Adrenal gland (tissue), 5 donors: ENCODE measurements at regions not wholly inside any gene's neighbourhood (a gene's known extent, or its start where the extent isn't known, plus 50 kb on each side); places are given as distances from the start of the nearest gene placed in this dataset.

Experiments used
- CTCF ChIP-seq, 6 experiments: fragments of 450-650 bp in 4 of 6; fragments of 200-600 bp in 2 of 6; sonication (generic) in 1 of 6; IDR thresholded peaks; 1 replicate in 5 of 6; 2 replicates in 1 of 6; pipeline versions ENCODE4 v1.5.1 to v1.8.0; 2016 to 2021; ENCODE audit warnings: antibody characterized with exemption in 6 of 6, mild to moderate bottlenecking in 2 of 6, moderate library complexity in 1 of 6
- POLR2A ChIP-seq, 2 donors: fragments of 450-650 bp; IDR thresholded peaks; one replicate each; pipeline ENCODE4 v1.6.1; 2017; ENCODE audit warnings: antibody characterized with exemption in 2 of 2, mild to moderate bottlenecking in 2 of 2, moderate library complexity in 1 of 2
- donor health status: DM: no; HTN: no; CAD: no.

GRCh38 chr14:29069228-29069627 lies 302.6 kb downstream of the FOXG1 start:
- TF ChIP-seq CTCF (IDR thresholded peaks at IDR 0.05) (no peak), POLR2A (IDR thresholded peaks at IDR 0.05) (no peak)
